ENCODE measurements at regions not wholly inside any gene's neighbourhood (a gene's known extent, or its start where the extent isn't known, plus 50 kb on each side); places are given as distances from the start of the nearest gene placed in this dataset.

DNA sequence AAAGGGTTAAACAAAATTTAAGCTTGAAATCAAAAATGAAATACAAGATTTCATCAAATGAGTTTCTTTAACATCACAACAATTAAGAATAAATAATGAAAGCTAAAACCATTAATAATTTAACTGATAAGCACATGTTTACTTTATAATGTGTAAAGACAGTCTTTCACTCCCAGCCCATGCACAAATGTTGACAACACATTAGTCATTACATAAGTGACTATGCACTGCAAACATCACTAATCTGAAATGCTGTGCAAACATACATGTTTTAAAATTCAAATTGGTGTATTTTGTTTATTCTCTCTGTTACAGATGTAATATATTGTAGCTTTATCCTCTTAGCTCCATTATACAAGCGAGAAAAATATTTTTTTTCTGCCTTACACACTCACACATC lies 220.6 kb upstream of the CPXCR1 start:
- TF ChIP-seq, protein P1, sequence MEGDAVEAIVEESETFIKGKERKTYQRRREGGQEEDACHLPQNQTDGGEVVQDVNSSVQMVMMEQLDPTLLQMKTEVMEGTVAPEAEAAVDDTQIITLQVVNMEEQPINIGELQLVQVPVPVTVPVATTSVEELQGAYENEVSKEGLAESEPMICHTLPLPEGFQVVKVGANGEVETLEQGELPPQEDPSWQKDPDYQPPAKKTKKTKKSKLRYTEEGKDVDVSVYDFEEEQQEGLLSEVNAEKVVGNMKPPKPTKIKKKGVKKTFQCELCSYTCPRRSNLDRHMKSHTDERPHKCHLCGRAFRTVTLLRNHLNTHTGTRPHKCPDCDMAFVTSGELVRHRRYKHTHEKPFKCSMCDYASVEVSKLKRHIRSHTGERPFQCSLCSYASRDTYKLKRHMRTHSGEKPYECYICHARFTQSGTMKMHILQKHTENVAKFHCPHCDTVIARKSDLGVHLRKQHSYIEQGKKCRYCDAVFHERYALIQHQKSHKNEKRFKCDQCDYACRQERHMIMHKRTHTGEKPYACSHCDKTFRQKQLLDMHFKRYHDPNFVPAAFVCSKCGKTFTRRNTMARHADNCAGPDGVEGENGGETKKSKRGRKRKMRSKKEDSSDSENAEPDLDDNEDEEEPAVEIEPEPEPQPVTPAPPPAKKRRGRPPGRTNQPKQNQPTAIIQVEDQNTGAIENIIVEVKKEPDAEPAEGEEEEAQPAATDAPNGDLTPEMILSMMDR (IDR thresholded peaks at IDR 0.05; ENCODE audit: insufficient read depth, low read length, severe bottlenecking): no peak
- no peaks in the 10 kb centered on the region for H3K36me3 ChIP-seq (ENCODE audit: control insufficient read depth, insufficient read depth, low read length)
- DNase-seq (ENCODE audit: low read depth) (no peak), FAIRE-seq (no peak)
- H3K27me3 ChIP-seq (ENCODE audit: control insufficient read depth, insufficient read depth, low read length): no peaks in the 10 kb centered on the region
- no peak overlapping the region for H3K4me3 ChIP-seq (ENCODE audit: low read depth, low read length)

DNA sequence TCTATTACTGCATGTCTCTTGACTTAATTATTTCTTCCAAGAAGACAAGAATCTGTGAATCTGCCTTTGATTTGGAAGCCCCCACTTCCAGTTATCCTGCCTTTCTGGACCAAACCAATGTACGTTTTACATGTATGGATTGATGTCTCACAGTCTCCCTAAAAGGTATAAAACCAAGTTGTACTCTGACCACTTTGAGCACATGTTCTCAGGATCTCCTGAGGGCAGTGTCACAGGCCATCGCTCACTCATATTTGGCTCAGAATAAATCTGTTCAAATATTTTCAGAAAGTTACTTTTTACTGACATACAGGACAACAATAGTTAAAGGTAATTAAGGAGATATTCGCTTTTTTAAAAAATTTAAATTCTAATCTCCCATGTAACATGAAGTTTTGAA lies 188.6 kb upstream of the CPXCR1 start:
- H3K27me3 ChIP-seq (ENCODE audit: control insufficient read depth, insufficient read depth, low read length): no peaks in the 10 kb centered on the region
- H3K4me3 ChIP-seq (ENCODE audit: low read depth, low read length): no peak overlapping the region
- no peak for FAIRE-seq
- TF ChIP-seq, protein P1 (IDR thresholded peaks at IDR 0.05; ENCODE audit: insufficient read depth, low read length, severe bottlenecking): no peak
- no peak for DNase-seq (ENCODE audit: low read depth)
- no peaks in the 10 kb centered on the region for H3K36me3 ChIP-seq (ENCODE audit: control insufficient read depth, insufficient read depth, low read length)

DNA sequence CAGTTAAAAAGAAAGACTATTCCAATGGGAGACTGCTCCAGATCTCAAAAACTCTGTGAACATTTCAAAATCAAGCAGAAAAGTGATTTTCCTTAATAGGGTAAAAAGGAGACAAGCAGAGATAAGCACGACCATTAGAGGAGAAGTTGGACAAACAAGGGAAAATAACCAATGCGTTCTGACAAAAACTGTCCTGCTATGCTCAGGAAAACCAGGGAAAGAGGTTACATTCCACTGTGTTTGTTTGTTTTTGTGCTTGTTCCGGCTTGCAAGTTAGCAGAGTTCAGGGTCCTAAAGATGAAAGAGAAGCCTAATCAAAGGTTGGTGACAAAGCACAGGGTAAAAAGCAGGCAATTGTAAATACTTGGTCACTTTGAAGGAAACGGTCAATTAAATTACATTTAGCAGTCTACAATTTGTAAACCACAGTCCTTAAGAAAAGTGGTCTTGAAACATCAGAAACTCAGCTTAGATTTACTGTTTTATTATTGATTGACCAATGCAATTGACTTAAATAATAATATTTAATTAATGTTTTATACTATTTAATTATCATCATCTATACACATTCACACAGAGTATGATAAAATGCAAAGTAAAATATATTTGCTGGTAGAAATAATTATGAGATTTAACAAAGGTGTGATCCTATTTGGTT lies 186.2 kb upstream of the CPXCR1 start:
- TF ChIP-seq, protein P1 (IDR thresholded peaks at IDR 0.05; ENCODE audit: insufficient read depth, low read length, severe bottlenecking): no peak
- no peak for FAIRE-seq
- Histone ChIP-seq H3K36me3 (ENCODE audit: control insufficient read depth, insufficient read depth, low read length) (no peaks in the 10 kb centered on the region), H3K4me3 (ENCODE audit: low read depth, low read length) (no peak overlapping the region), H3K27me3 (ENCODE audit: control insufficient read depth, insufficient read depth, low read length) (no peaks in the 10 kb centered on the region)
- no peak for DNase-seq (ENCODE audit: low read depth)

DNA sequence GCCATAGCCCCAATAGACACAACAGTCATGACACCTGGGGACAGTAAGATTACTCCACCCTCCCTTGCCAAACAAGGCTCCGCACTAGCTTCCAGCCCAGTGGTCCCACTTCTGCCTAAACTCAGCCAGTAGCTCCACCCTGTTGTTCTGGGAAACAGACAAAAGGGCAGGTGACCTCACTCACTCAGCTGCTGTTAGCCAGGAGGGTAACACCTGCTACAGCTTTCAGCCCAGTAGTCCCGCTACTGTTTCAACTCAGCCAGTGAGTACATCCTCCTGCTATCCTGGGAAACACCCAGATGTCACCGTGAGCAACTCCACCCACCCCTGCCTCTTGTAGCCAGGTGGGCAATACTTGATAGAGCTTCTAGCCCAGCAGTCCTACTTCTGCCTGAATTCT lies 162.7 kb upstream of the CPXCR1 start:
- FAIRE-seq: no peak
- no peak overlapping the region for H3K4me3 ChIP-seq (ENCODE audit: low read depth, low read length)
- H3K27me3 ChIP-seq (ENCODE audit: control insufficient read depth, insufficient read depth, low read length): no peaks in the 10 kb centered on the region
- DNase-seq (ENCODE audit: low read depth): no peak
- TF ChIP-seq, protein P1 (IDR thresholded peaks at IDR 0.05; ENCODE audit: insufficient read depth, low read length, severe bottlenecking): no peak
- H3K36me3 ChIP-seq (ENCODE audit: control insufficient read depth, insufficient read depth, low read length): no peaks in the 10 kb centered on the region

DNA sequence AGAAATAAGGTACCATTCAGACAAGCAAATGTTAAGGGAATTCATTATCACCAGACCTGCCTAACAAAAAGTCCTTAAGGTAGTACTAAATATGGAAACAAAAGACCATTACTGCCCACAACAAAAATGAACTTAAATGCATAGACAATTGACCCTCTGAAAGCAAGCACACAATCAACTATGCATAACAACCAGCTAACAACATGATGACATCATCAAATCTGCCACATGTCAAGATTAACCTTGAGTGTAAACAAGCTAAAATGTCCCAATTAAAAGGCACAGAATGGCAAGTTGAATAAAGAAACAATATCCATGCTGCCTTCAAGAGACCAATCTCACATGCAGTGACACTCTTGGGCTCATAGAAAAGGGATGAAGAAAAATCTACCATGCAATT lies 160.7 kb upstream of the CPXCR1 start:
- TF ChIP-seq, protein P1 (IDR thresholded peaks at IDR 0.05; ENCODE audit: insufficient read depth, low read length, severe bottlenecking): no peak
- Histone ChIP-seq H3K36me3 (ENCODE audit: control insufficient read depth, insufficient read depth, low read length) (no peaks in the 10 kb centered on the region), H3K27me3 (ENCODE audit: control insufficient read depth, insufficient read depth, low read length) (no peaks in the 10 kb centered on the region), H3K4me3 (ENCODE audit: low read depth, low read length) (no peak overlapping the region)
- DNase-seq (ENCODE audit: low read depth) (no peak), FAIRE-seq (no peak)

DNA sequence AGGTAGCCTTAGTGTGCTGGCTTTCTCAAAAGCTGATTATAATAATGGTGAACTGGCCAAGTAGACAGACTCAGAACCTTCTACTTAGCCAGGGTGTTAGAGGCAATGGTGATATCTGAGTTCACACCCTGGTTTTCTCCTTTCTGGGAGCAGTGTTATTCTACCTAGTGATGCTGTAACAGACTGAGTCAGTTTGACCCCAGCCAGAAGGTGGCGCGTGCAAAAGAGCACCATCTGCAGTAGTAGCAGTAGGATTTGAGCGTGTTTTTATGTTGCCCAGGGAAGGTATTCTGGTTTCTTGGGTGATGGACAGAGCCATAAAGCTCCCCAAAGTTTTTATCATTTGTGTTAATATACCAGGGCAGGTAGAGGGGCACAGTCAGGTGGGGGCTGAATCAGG lies 143.8 kb upstream of the CPXCR1 start:
- H3K36me3 ChIP-seq (ENCODE audit: control insufficient read depth, insufficient read depth, low read length): no peaks in the 10 kb centered on the region
- H3K27me3 ChIP-seq (ENCODE audit: control insufficient read depth, insufficient read depth, low read length): no peaks in the 10 kb centered on the region
- TF ChIP-seq, protein P1 (IDR thresholded peaks at IDR 0.05; ENCODE audit: insufficient read depth, low read length, severe bottlenecking): no peak
- H3K4me3 ChIP-seq (ENCODE audit: low read depth, low read length): no peak overlapping the region
- DNase-seq (ENCODE audit: low read depth): no peak
- no peak for FAIRE-seq
